ENCODE measurements at regions not wholly inside any gene's neighbourhood (a gene's known extent, or its start where the extent isn't known, plus 50 kb on each side); places are given as distances from the start of the nearest gene placed in this dataset.

DNA sequence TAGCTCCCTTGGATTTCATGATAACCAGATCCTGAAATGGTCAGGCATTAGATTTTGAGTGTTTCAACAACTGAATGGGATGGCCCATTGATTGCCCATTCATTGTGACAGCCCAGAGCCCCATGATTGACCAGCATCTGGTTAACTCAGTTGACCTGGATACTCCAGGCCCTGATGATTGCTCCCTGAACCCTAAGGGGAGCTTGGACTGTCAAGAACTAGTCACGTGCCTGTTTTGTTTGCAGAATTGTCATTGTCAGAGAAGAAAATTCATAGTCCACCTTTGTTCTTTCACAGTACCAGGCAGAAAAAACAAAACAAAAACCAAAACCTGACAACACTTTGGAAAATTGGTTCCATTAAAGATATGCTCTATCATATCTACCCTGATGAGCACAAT, 241.3 kb upstream of the ONECUT1 start:
- no peak for TF ChIP-seq EZH2 (IDR thresholded peaks at IDR 0.05; ENCODE audit: insufficient read depth, poor library complexity, severe bottlenecking)
- TF ChIP-seq EZH2phosphoT487 (IDR thresholded peaks at IDR 0.05; ENCODE audit: insufficient read depth, low read depth): no peak
